Mucosa of rectum (tissue), 2 donors: ENCODE measurements at regions not wholly inside any gene's neighbourhood (a gene's known extent, or its start where the extent isn't known, plus 50 kb on each side); places are given as distances from the start of the nearest gene placed in this dataset.
"Not testable (repeated sequence)": the region's sequence is repeated elsewhere in the genome, so short reads cannot be mapped to it uniquely, and the experiment has no call there.

ENCODE experiments used
- H3K27ac ChIP-seq, 2 donors: one replicate each; pipeline ENCODE4 v1.7.0; 2013; ENCODE audit warnings: inconsistent platforms in 2 of 2, low read depth in 2 of 2, low read length in 2 of 2
- H3K27me3 ChIP-seq, 2 donors: one replicate each; pipeline ENCODE4 v1.7.0; 2013; ENCODE audit warnings: low read length in 2 of 2; ENCODE audit not compliant: control insufficient read depth in 2 of 2, insufficient read depth in 2 of 2
- H3K36me3 ChIP-seq, 2 donors: one replicate each; pipeline ENCODE4 v1.7.0; 2013; ENCODE audit warnings: low read length in 2 of 2; ENCODE audit not compliant: control insufficient read depth in 2 of 2, insufficient read depth in 2 of 2
- H3K4me1 ChIP-seq, 2 donors: one replicate each; pipeline ENCODE4 v1.7.0; 2013; ENCODE audit warnings: low read length in 2 of 2, mild to moderate bottlenecking in 1 of 2; ENCODE audit not compliant: control insufficient read depth in 2 of 2, insufficient read depth in 2 of 2
- H3K4me3 ChIP-seq, 2 donors: one replicate each; pipeline ENCODE4 v1.7.0; 2013; ENCODE audit warnings: low read length in 2 of 2
- H3K9ac ChIP-seq, 2 donors: one replicate each; pipeline ENCODE4 v1.7.0; 2013; ENCODE audit warnings: low read length in 2 of 2, low read depth in 1 of 2, mild to moderate bottlenecking in 1 of 2
- H3K9me3 ChIP-seq, 2 donors: one replicate each; pipeline ENCODE4 v1.7.0; 2013; ENCODE audit warnings: low read length in 2 of 2; ENCODE audit not compliant: control insufficient read depth in 2 of 2
- donor health status: healthy.
- donor health status: Normal muscosa, but diverticular disease.

- H3K27ac ChIP-seq = no peak overlapping the region
- no peaks in the 10 kb centered on the region for H3K9me3 ChIP-seq
- no peaks in the 10 kb centered on the region for H3K4me1 ChIP-seq
- no peak overlapping the region for H3K9ac ChIP-seq
- H3K27me3 ChIP-seq = no peaks in the 10 kb centered on the region
- no peaks in the 10 kb centered on the region for H3K36me3 ChIP-seq
- no peak overlapping the region for H3K4me3 ChIP-seq
Measured at GRCh38 chr1:105462308-105462707, 1594.2 kb upstream of the PRMT6 start.

DNA sequence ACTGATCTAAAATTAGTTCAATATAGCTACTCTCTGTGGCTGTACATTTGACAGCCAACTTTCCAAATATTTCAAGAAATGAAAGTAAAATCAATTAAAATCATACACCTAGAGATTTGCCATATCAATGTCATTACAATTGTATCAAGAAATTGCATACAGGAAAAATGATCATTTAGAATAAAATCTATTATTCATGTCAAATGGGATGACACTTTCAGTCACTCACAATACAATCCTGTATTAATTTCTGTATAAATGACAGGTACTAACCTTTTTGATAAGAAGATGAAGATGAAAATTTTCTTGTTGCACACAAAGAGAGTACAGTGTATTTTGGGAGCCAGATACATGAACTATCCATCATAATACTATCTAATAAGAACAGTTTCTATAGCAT is 1588.9 kb upstream of the PRMT6 start:
- H3K36me3 ChIP-seq = no peaks in the 10 kb centered on the region
- no peak overlapping the region for H3K9ac ChIP-seq
- H3K4me1 ChIP-seq = no peaks in the 10 kb centered on the region
- H3K9me3 ChIP-seq = no peaks in the 10 kb centered on the region
- no peak overlapping the region for H3K27ac ChIP-seq
- no peaks in the 10 kb centered on the region for H3K27me3 ChIP-seq
- no peak overlapping the region for H3K4me3 ChIP-seq

DNA sequence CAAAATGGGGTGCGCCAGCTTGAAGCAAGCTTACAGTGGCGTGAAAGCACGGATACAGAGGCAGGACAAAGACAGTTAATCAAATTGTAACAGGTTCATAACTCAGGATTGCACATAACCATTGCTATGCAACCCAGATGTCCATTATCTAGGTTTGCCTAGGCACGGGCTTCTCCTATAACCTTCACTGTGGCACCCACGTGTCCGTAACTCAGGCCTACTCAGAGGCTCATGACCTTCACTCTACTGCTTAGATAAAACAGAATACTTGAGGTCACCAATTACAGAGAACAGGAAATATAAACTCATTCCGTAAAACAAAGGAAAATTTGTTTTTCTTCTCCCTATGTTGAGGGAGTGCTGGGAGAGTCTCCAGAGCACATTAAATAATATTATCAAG is 1585.9 kb upstream of the PRMT6 start:
- H3K4me3 ChIP-seq, H3K36me3 ChIP-seq, H3K4me1 ChIP-seq, H3K9ac ChIP-seq, H3K27ac ChIP-seq, H3K27me3 ChIP-seq, H3K9me3 ChIP-seq: not testable (repeated sequence)

DNA sequence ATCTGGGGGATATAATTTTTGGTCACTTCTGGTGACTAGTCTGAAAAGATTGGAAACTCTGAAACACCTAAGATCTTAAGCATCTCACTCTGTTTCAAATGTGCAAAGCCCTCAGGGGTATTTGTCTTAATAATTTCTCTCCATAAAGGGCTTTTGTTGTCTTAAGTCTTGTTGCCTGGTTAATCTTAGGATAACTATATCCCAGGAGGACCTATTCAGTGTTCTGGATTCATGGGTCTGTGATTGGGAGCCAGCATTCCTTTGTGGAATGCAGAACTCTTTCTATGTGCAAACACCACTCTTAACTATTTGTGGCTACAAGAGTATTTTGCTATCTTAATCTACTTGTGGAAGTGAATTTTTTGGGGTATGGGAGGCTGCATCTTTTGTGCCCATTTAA is 1573.0 kb upstream of the PRMT6 start:
- no peaks in the 10 kb centered on the region for H3K9me3 ChIP-seq
- no peak overlapping the region for H3K4me3 ChIP-seq
- H3K27me3 ChIP-seq = no peaks in the 10 kb centered on the region
- no peaks in the 10 kb centered on the region for H3K4me1 ChIP-seq
- no peaks in the 10 kb centered on the region for H3K36me3 ChIP-seq
- no peak overlapping the region for H3K9ac ChIP-seq
- H3K27ac ChIP-seq = no peak overlapping the region

- Histone ChIP-seq H3K9ac (no peak overlapping the region), H3K27me3 (no peaks in the 10 kb centered on the region), H3K27ac (no peak overlapping the region), H3K4me1 (no peaks in the 10 kb centered on the region), H3K9me3 (no peaks in the 10 kb centered on the region), H3K4me3 (no peak overlapping the region), H3K36me3 (no peaks in the 10 kb centered on the region)
Measured at GRCh38 chr1:105485207-105485606, 1571.3 kb upstream of the PRMT6 start.

DNA sequence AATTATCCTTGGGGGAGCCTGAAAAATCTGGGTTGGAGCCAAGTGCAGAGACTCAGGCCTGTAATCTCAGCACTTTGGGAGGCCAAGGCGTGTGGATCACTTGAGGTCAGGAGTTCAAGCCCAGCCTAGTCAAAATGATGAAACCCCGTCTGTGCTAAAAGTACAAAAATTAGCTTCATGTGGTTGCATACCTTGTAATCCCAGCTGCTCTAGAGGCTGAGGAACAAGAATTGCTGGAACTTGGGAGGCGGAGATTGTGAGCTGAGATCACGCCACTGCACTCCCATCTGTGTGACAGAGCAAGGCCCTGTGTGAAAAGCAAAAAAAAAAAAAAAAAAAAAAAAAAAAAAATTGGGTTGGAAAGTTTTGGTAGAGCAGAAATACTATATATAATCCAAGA is 1563.6 kb upstream of the PRMT6 start:
- Histone ChIP-seq H3K4me3 (no peak overlapping the region), H3K27ac (no peak overlapping the region), H3K36me3 (no peaks in the 10 kb centered on the region), H3K9me3 (no peaks in the 10 kb centered on the region), H3K9ac (no peak overlapping the region), H3K27me3 (no peaks in the 10 kb centered on the region), H3K4me1 (no peaks in the 10 kb centered on the region)

GRCh38 chr1:105516068-105516467 is 1540.4 kb upstream of the PRMT6 start:
- H3K9ac ChIP-seq = no peak overlapping the region
- no peaks in the 10 kb centered on the region for H3K4me1 ChIP-seq
- no peaks in the 10 kb centered on the region for H3K27me3 ChIP-seq
- no peak overlapping the region for H3K27ac ChIP-seq
- no peaks in the 10 kb centered on the region for H3K36me3 ChIP-seq
- no peaks in the 10 kb centered on the region for H3K9me3 ChIP-seq
- no peak overlapping the region for H3K4me3 ChIP-seq

DNA sequence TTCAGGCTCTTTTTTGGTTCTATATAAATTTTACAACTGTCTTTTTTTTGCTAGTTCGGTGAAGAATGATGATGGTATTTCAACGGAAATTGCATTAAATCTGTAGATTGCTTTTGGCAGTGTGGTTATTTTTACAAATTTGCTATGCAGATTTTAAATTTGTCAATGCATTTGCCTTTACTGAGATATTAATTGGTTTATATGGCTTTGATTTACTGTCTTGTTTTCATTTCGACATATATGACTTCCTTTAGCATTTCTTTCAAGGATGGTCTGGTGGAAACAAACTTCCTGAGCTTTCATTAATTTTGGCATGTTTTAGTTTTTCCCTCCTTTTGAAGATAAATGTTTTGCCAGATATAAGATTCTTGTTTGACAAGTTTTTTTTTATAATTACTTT is 1522.5 kb upstream of the PRMT6 start:
- Histone ChIP-seq H3K27me3 (no peaks in the 10 kb centered on the region), H3K9ac (no peak overlapping the region), H3K27ac (no peak overlapping the region), H3K36me3 (no peaks in the 10 kb centered on the region), H3K4me1 (no peaks in the 10 kb centered on the region), H3K4me3 (no peak overlapping the region), H3K9me3 (no peaks in the 10 kb centered on the region)

- Histone ChIP-seq H3K27me3 (no peaks in the 10 kb centered on the region), H3K9me3 (no peaks in the 10 kb centered on the region), H3K4me1 (no peaks in the 10 kb centered on the region), H3K36me3 (no peaks in the 10 kb centered on the region), H3K9ac (no peak overlapping the region), H3K4me3 (no peak overlapping the region), H3K27ac (no peak overlapping the region)
Measured at GRCh38 chr1:105544475-105544874, 1512.0 kb upstream of the PRMT6 start.

- Histone ChIP-seq H3K27ac (no peak overlapping the region), H3K9me3 (no peaks in the 10 kb centered on the region), H3K4me3 (no peak overlapping the region), H3K27me3 (no peaks in the 10 kb centered on the region), H3K36me3 (no peaks in the 10 kb centered on the region), H3K9ac (no peak overlapping the region), H3K4me1 (no peaks in the 10 kb centered on the region)
Measured at GRCh38 chr1:105556266-105556665, 1500.2 kb upstream of the PRMT6 start.

DNA sequence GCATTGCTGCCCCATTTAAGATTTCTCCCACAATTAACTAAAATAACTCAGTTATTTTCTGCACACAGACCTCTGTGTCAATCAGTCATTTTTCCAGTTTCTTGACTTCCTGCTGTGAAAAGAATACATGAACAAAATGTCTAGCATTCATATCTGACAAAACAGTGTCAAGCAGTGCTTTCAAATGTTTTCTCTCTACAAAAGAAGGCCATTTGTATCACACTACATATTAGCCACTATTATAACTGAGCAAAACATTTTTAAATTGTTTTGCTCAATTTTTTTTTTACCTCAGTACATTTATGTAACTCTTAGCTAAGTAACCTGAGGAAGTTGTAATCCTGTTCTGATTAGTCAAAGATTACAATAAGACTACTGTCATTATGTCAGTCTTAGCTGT is 1498.5 kb upstream of the PRMT6 start:
- Histone ChIP-seq H3K4me1 (no peaks in the 10 kb centered on the region), H3K4me3 (no peak overlapping the region), H3K9ac (no peak overlapping the region), H3K27me3 (no peaks in the 10 kb centered on the region), H3K9me3 (no peaks in the 10 kb centered on the region), H3K27ac (no peak overlapping the region), H3K36me3 (no peaks in the 10 kb centered on the region)
